GM12878 (cell line): ENCODE measurements at regions not wholly inside any gene's neighbourhood (a gene's known extent, or its start where the extent isn't known, plus 50 kb on each side); places are given as distances from the start of the nearest gene placed in this dataset.

ENCODE experiments used
- BMI1 ChIP-seq: fragments of 450-650 bp; IDR thresholded peaks from 2 replicates; pipeline ENCODE4 v1.6.1; 2016; ENCODE audit warnings: mild to moderate bottlenecking, moderate library complexity, borderline replicate concordance
- NFYB ChIP-seq: IDR thresholded peaks from 2 replicates; pipeline ENCODE4 v1.6.1; 2011; ENCODE audit warnings: low read depth, mild to moderate bottlenecking, low read length, improper control_type of control experiment, moderate library complexity; ENCODE audit not compliant: insufficient read depth
- PRDM15 ChIP-seq: fragments of 450-650 bp; formaldehyde crosslinking; IDR thresholded peaks from 2 replicates; pipeline ENCODE4 v1.4.0; 2020; ENCODE audit warnings: mild to moderate bottlenecking, moderate library complexity
- RFX5 ChIP-seq: IDR thresholded peaks from 2 replicates; pipeline ENCODE4 v1.6.1; 2011; ENCODE audit warnings: low read depth, low read length, improper control_type of control experiment
- TF ChIP-seq, protein P1 (sequence below): fragments of 150-350 bp; IDR thresholded peaks from 2 replicates; pipeline ENCODE4 v1.6.1; 2016; ENCODE audit warnings: low read depth, low read length
- TF ChIP-seq, protein P2 (sequence below): IDR thresholded peaks from 2 replicates; pipeline ENCODE4 v1.6.1; 2012; ENCODE audit warnings: low read depth, low read length, improper control_type of control experiment

- no peak for TF ChIP-seq PRDM15 (CRISPR knock-in tag)
- TF ChIP-seq, protein P1, sequence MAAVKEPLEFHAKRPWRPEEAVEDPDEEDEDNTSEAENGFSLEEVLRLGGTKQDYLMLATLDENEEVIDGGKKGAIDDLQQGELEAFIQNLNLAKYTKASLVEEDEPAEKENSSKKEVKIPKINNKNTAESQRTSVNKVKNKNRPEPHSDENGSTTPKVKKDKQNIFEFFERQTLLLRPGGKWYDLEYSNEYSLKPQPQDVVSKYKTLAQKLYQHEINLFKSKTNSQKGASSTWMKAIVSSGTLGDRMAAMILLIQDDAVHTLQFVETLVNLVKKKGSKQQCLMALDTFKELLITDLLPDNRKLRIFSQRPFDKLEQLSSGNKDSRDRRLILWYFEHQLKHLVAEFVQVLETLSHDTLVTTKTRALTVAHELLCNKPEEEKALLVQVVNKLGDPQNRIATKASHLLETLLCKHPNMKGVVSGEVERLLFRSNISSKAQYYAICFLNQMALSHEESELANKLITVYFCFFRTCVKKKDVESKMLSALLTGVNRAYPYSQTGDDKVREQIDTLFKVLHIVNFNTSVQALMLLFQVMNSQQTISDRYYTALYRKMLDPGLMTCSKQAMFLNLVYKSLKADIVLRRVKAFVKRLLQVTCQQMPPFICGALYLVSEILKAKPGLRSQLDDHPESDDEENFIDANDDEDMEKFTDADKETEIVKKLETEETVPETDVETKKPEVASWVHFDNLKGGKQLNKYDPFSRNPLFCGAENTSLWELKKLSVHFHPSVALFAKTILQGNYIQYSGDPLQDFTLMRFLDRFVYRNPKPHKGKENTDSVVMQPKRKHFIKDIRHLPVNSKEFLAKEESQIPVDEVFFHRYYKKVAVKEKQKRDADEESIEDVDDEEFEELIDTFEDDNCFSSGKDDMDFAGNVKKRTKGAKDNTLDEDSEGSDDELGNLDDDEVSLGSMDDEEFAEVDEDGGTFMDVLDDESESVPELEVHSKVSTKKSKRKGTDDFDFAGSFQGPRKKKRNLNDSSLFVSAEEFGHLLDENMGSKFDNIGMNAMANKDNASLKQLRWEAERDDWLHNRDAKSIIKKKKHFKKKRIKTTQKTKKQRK, result no peak
- no peak for TF ChIP-seq BMI1
- no peak for TF ChIP-seq RFX5
- TF ChIP-seq NFYB, result no peak
- TF ChIP-seq, protein P2, sequence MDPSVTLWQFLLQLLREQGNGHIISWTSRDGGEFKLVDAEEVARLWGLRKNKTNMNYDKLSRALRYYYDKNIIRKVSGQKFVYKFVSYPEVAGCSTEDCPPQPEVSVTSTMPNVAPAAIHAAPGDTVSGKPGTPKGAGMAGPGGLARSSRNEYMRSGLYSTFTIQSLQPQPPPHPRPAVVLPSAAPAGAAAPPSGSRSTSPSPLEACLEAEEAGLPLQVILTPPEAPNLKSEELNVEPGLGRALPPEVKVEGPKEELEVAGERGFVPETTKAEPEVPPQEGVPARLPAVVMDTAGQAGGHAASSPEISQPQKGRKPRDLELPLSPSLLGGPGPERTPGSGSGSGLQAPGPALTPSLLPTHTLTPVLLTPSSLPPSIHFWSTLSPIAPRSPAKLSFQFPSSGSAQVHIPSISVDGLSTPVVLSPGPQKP, result no peak
These were observed 379.3 kb upstream of the CHD1 start (continued) for GRCh38 chr5:99308131-99308530.
